ENCODE measurements at regions not wholly inside any gene's neighbourhood (a gene's known extent, or its start where the extent isn't known, plus 50 kb on each side); places are given as distances from the start of the nearest gene placed in this dataset.

- peak in 2 of 3 experiments; percentile 9 to 57 for TF ChIP-seq CTCF (optimal IDR thresholded peaks at IDR 0.05 in 1 of 3, IDR thresholded peaks at IDR 0.05 in 1 of 3, conservative IDR thresholded peaks at IDR 0.05 in 1 of 3; ENCODE audit: extremely low read depth in 1 of 3, insufficient read depth in 2 of 3, low read length in 3 of 3)
- TF ChIP-seq EZH2 (IDR thresholded peaks at IDR 0.05; ENCODE audit: low read length), result no peak
Observed at GRCh38 chr12:81992461-81992860, 233.3 kb upstream of the PPFIA2 start.
